ENCODE measurements at regions not wholly inside any gene's neighbourhood (a gene's known extent, or its start where the extent isn't known, plus 50 kb on each side); places are given as distances from the start of the nearest gene placed in this dataset.

DNA sequence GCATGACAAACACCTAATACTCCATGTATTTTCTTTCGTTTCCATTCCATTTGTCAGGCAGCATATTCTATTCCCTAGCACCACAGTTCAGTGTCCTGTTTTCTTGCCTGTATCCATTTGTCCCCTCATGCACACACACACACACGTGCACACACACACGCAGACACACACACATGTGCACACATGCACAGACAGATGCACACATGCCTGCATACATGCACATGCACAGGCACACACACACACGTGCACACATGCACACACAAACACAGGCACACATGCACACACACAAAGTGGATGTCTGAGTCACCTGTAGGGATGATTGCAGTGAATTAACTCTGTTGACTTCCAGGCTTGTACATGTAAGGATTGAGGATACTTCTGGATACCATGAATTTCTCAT lies 226.7 kb upstream of the SYNDIG1 start:
- Histone ChIP-seq H3K4ac (ENCODE audit: low read length) (no peak overlapping the region), H3K23ac (ENCODE audit: low read depth, low read length, poor library complexity) (peak overlapping the region; percentile 28), H3K14ac (ENCODE audit: low read length) (peak overlapping the region; percentile 89), H3K27me3 (ENCODE audit: control insufficient read depth in 3 of 3, insufficient read depth in 3 of 3, low read depth in 1 of 3, low read length in 3 of 3) (no peaks in the 10 kb centered on the region), H2BK120ac (ENCODE audit: low read depth, low read length) (no peak overlapping the region), H2BK5ac (ENCODE audit: low read length) (no peak overlapping the region), H2AFZ (ENCODE audit: low read length) (no peak overlapping the region), H3K36me3 (replicated peaks in 1 of 2; ENCODE audit: control insufficient read depth in 2 of 2, insufficient read depth in 2 of 2, low read length in 2 of 2) (no peaks in the 10 kb centered on the region), H3K18ac (ENCODE audit: low read length) (peak overlapping the region; percentile 60), H3K4me1 (ENCODE audit: control insufficient read depth in 2 of 2, insufficient read depth in 1 of 2, low read depth in 1 of 2, low read length in 2 of 2) (no peaks in the 10 kb centered on the region), H2BK12ac (ENCODE audit: low read length) (no peak overlapping the region), H3K4me2 (ENCODE audit: insufficient read depth, low read length, poor library complexity, severe bottlenecking) (no peak overlapping the region), H2AK5ac (ENCODE audit: low read depth, low read length) (no peak overlapping the region), H4K8ac (ENCODE audit: low read depth, low read length) (no peak overlapping the region), H3K27ac (replicated peaks; ENCODE audit: low read length) (no peak overlapping the region), H3K79me1 (ENCODE audit: low read depth, low read length) (no peaks in the 10 kb centered on the region), H3K9ac (ENCODE audit: low read depth, low read length, poor library complexity) (no peak overlapping the region), H3K4me3 (ENCODE audit: low read length in 2 of 2) (peak overlapping the region in 1 of 2 donors; percentile 2), H4K91ac (ENCODE audit: low read depth, low read length, poor library complexity) (no peak overlapping the region), H2BK15ac (ENCODE audit: low read length) (no peak overlapping the region), H3K9me3 (replicated peaks in 1 of 2; ENCODE audit: control insufficient read depth in 2 of 2, insufficient read depth in 1 of 2, low read depth in 1 of 2, low read length in 2 of 2) (peaks cover 0 to 2% of the 10 kb centered on the region in 2 donors)
- no CpG with 5 or more reads among the region's 4 CpGs for WGBS, 2 donors (ENCODE audit: extremely low coverage in 2 of 2, insufficient read length in 2 of 2, insufficient replicate concordance in 1 of 2)
- no peak for DNase-seq (ENCODE audit: low spot score)

DNA sequence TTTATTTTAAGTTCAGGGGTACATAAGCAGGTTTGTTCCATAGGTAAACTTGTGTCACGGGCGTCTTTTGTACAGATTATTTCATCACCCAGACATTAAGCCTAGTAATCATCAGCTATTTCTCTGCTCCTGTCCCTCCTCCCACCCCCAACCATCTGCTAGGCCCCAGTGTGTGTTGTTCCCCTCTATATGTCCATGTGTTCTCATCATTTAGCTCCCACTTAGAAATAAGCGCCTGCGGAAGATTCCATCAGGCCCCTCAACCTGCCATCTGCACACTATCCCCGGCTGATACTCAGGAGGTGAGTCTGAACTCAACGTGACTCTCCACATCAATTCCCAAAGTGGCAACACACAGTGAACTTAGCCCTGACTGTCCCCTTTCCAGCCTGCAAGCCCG lies 228.0 kb upstream of the SYNDIG1 start:
- Histone ChIP-seq H4K8ac (ENCODE audit: low read depth, low read length) (no peak overlapping the region), H2BK12ac (ENCODE audit: low read length) (no peak overlapping the region), H3K9ac (ENCODE audit: low read depth, low read length, poor library complexity) (no peak overlapping the region)

GRCh38 chr20:24236963-24237362 lies 232.5 kb upstream of the SYNDIG1 start:
- H3K4me2 ChIP-seq (ENCODE audit: insufficient read depth, low read length, poor library complexity, severe bottlenecking): no peak overlapping the region
- no peak for DNase-seq (ENCODE audit: low spot score)
- H3K9me3 ChIP-seq (replicated peaks in 1 of 2; ENCODE audit: control insufficient read depth in 2 of 2, insufficient read depth in 1 of 2, low read depth in 1 of 2, low read length in 2 of 2): no peaks in the 10 kb centered on the region
- H3K27ac ChIP-seq (replicated peaks; ENCODE audit: low read length): no peak overlapping the region
- no peaks in the 10 kb centered on the region for H3K79me1 ChIP-seq (ENCODE audit: low read depth, low read length)
- no peak overlapping the region for H3K14ac ChIP-seq (ENCODE audit: low read length)
- H3K36me3 ChIP-seq (replicated peaks in 1 of 2; ENCODE audit: control insufficient read depth in 2 of 2, insufficient read depth in 2 of 2, low read length in 2 of 2): no peaks in the 10 kb centered on the region
- no peak overlapping the region for H3K9ac ChIP-seq (ENCODE audit: low read depth, low read length, poor library complexity)
- no peak overlapping the region for H3K18ac ChIP-seq (ENCODE audit: low read length)
- no peak overlapping the region for H2BK15ac ChIP-seq (ENCODE audit: low read length)
- H2AFZ ChIP-seq (ENCODE audit: low read length): no peak overlapping the region
- no peak overlapping the region for H2AK5ac ChIP-seq (ENCODE audit: low read depth, low read length)
- no peak overlapping the region for H3K4ac ChIP-seq (ENCODE audit: low read length)
- no peak overlapping the region for H2BK5ac ChIP-seq (ENCODE audit: low read length)
- H2BK120ac ChIP-seq (ENCODE audit: low read depth, low read length): no peak overlapping the region
- H3K4me3 ChIP-seq (ENCODE audit: low read length in 2 of 2): no peak overlapping the region
- H3K27me3 ChIP-seq (ENCODE audit: control insufficient read depth in 3 of 3, insufficient read depth in 3 of 3, low read depth in 1 of 3, low read length in 3 of 3): no peaks in the 10 kb centered on the region
- no peak overlapping the region for H4K8ac ChIP-seq (ENCODE audit: low read depth, low read length)
- peaks cover 0 to 6% of the 10 kb centered on the region in 2 donors for H3K4me1 ChIP-seq (ENCODE audit: control insufficient read depth in 2 of 2, insufficient read depth in 1 of 2, low read depth in 1 of 2, low read length in 2 of 2)
- WGBS, 2 donors (ENCODE audit: extremely low coverage in 2 of 2, insufficient read length in 2 of 2, insufficient replicate concordance in 1 of 2): no CpG with 5 or more reads among the region's 3 CpGs
- H4K91ac ChIP-seq (ENCODE audit: low read depth, low read length, poor library complexity): no peak overlapping the region
- no peak overlapping the region for H3K23ac ChIP-seq (ENCODE audit: low read depth, low read length, poor library complexity)
- H2BK12ac ChIP-seq (ENCODE audit: low read length): no peak overlapping the region

More for the DNA sequence above, 228.0 kb upstream of the SYNDIG1 start:
- Histone ChIP-seq H2AK5ac (ENCODE audit: low read depth, low read length) (no peak overlapping the region), H3K4me1 (ENCODE audit: control insufficient read depth in 2 of 2, insufficient read depth in 1 of 2, low read depth in 1 of 2, low read length in 2 of 2) (peaks cover 0 to 3% of the 10 kb centered on the region in 2 donors), H3K14ac (ENCODE audit: low read length) (no peak overlapping the region), H4K91ac (ENCODE audit: low read depth, low read length, poor library complexity) (no peak overlapping the region), H3K23ac (ENCODE audit: low read depth, low read length, poor library complexity) (no peak overlapping the region), H2BK5ac (ENCODE audit: low read length) (no peak overlapping the region), H3K36me3 (replicated peaks in 1 of 2; ENCODE audit: control insufficient read depth in 2 of 2, insufficient read depth in 2 of 2, low read length in 2 of 2) (no peaks in the 10 kb centered on the region), H3K27me3 (ENCODE audit: control insufficient read depth in 3 of 3, insufficient read depth in 3 of 3, low read depth in 1 of 3, low read length in 3 of 3) (no peaks in the 10 kb centered on the region), H3K4me2 (ENCODE audit: insufficient read depth, low read length, poor library complexity, severe bottlenecking) (no peak overlapping the region), H3K27ac (replicated peaks; ENCODE audit: low read length) (no peak overlapping the region), H3K4me3 (ENCODE audit: low read length in 2 of 2) (no peak overlapping the region), H3K79me1 (ENCODE audit: low read depth, low read length) (no peaks in the 10 kb centered on the region), H2BK120ac (ENCODE audit: low read depth, low read length) (no peak overlapping the region), H3K4ac (ENCODE audit: low read length) (no peak overlapping the region), H3K9me3 (replicated peaks in 1 of 2; ENCODE audit: control insufficient read depth in 2 of 2, insufficient read depth in 1 of 2, low read depth in 1 of 2, low read length in 2 of 2) (peaks cover 0 to 2% of the 10 kb centered on the region in 2 donors), H2BK15ac (ENCODE audit: low read length) (no peak overlapping the region), H2AFZ (ENCODE audit: low read length) (no peak overlapping the region), H3K18ac (ENCODE audit: low read length) (no peak overlapping the region)
- WGBS, 2 donors (ENCODE audit: extremely low coverage in 2 of 2, insufficient read length in 2 of 2, insufficient replicate concordance in 1 of 2): no CpG with 5 or more reads among the region's 7 CpGs
- no peak for DNase-seq (ENCODE audit: low spot score)

GRCh38 chr20:24236201-24236600 lies 233.2 kb upstream of the SYNDIG1 start:
- Histone ChIP-seq H3K4ac (ENCODE audit: low read length) (no peak overlapping the region), H3K9me3 (replicated peaks in 1 of 2; ENCODE audit: control insufficient read depth in 2 of 2, insufficient read depth in 1 of 2, low read depth in 1 of 2, low read length in 2 of 2) (no peaks in the 10 kb centered on the region), H2BK12ac (ENCODE audit: low read length) (no peak overlapping the region), H2AK5ac (ENCODE audit: low read depth, low read length) (no peak overlapping the region), H3K27me3 (ENCODE audit: control insufficient read depth in 3 of 3, insufficient read depth in 3 of 3, low read depth in 1 of 3, low read length in 3 of 3) (no peaks in the 10 kb centered on the region), H2BK120ac (ENCODE audit: low read depth, low read length) (no peak overlapping the region), H3K79me1 (ENCODE audit: low read depth, low read length) (no peaks in the 10 kb centered on the region), H4K8ac (ENCODE audit: low read depth, low read length) (no peak overlapping the region), H3K27ac (replicated peaks; ENCODE audit: low read length) (no peak overlapping the region), H4K91ac (ENCODE audit: low read depth, low read length, poor library complexity) (no peak overlapping the region), H3K9ac (ENCODE audit: low read depth, low read length, poor library complexity) (no peak overlapping the region), H3K4me2 (ENCODE audit: insufficient read depth, low read length, poor library complexity, severe bottlenecking) (no peak overlapping the region), H3K23ac (ENCODE audit: low read depth, low read length, poor library complexity) (no peak overlapping the region), H3K4me3 (ENCODE audit: low read length in 2 of 2) (no peak overlapping the region), H2AFZ (ENCODE audit: low read length) (peak overlapping the region; percentile 60), H2BK5ac (ENCODE audit: low read length) (no peak overlapping the region), H2BK15ac (ENCODE audit: low read length) (no peak overlapping the region), H3K14ac (ENCODE audit: low read length) (no peak overlapping the region), H3K4me1 (ENCODE audit: control insufficient read depth in 2 of 2, insufficient read depth in 1 of 2, low read depth in 1 of 2, low read length in 2 of 2) (peaks cover 0 to 6% of the 10 kb centered on the region in 2 donors), H3K18ac (ENCODE audit: low read length) (no peak overlapping the region), H3K36me3 (replicated peaks in 1 of 2; ENCODE audit: control insufficient read depth in 2 of 2, insufficient read depth in 2 of 2, low read length in 2 of 2) (no peaks in the 10 kb centered on the region)
- WGBS, 2 donors (ENCODE audit: extremely low coverage in 2 of 2, insufficient read length in 2 of 2, insufficient replicate concordance in 1 of 2): no CpG with 5 or more reads among the region's 8 CpGs
- no peak for DNase-seq (ENCODE audit: low spot score)

All from neuronal stem cell (in vitro differentiated cells).